Uterus (tissue), 3 donors: ENCODE measurements at regions not wholly inside any gene's neighbourhood (a gene's known extent, or its start where the extent isn't known, plus 50 kb on each side); places are given as distances from the start of the nearest gene placed in this dataset.

Source experiments
- DNase-seq, 2 donors: peaks; one replicate each; pipeline ENCODE4 v3.0.0-alpha.2; 2019 to 2020
- H3K27ac ChIP-seq, 2 donors: fragments of 200-600 bp; sonication (generic); 1 replicate in 1 of 2; 2 replicates in 1 of 2; pipeline ENCODE4 v1.5.1; 2016 to 2018
- H3K27me3 ChIP-seq, 2 donors: fragments of 200-600 bp; sonication (generic); one replicate each; pipeline ENCODE4 v1.5.1; 2018 to 2019; ENCODE audit warnings: control low read depth in 1 of 2
- H3K36me3 ChIP-seq, 2 donors: fragments of 200-600 bp; sonication (generic); one replicate each; pipeline ENCODE4 v1.5.1; 2019; ENCODE audit warnings: control low read depth in 1 of 2
- H3K4me1 ChIP-seq, 2 donors: fragments of 200-600 bp; sonication (generic); one replicate each; pipeline ENCODE4 v1.5.1; 2018 to 2019; ENCODE audit warnings: control low read depth in 1 of 2
- H3K4me3 ChIP-seq, 2 donors: fragments of 200-600 bp; sonication (generic); 1 replicate in 1 of 2; 2 replicates in 1 of 2; pipeline ENCODE4 v1.5.1; 2018 to 2019; ENCODE audit warnings: mild to moderate bottlenecking in 1 of 2
- H3K9me3 ChIP-seq, 2 donors: fragments of 200-600 bp; sonication (generic); one replicate each; pipeline ENCODE4 v1.5.1; 2019; ENCODE audit warnings: control low read depth in 1 of 2
- CTCF ChIP-seq, 4 experiments: fragments of 200-600 bp in 2 of 4; fragments of 450-650 bp in 2 of 4; sonication (generic) in 2 of 4; IDR thresholded peaks; one replicate each; pipeline ENCODE4 v1.5.1; 2016 to 2019; ENCODE audit warnings: antibody characterized with exemption in 4 of 4, mild to moderate bottlenecking in 2 of 4, moderate library complexity in 1 of 4
- POLR2A ChIP-seq, 2 donors: fragments of 450-650 bp; IDR thresholded peaks; one replicate each; pipeline ENCODE4 v1.6.1; 2016; ENCODE audit warnings: antibody characterized with exemption in 2 of 2, mild to moderate bottlenecking in 1 of 2, moderate library complexity in 1 of 2
- intact Hi-C: fragments of 100-400 bp; cut with DNase I; formaldehyde crosslinking; loops from one replicate; pipeline ENCODE4 v1.15.1; 2023; ENCODE audit warnings: low total_unique reads
- donor health status: DM: yes; HTN: yes; CAD: no.

- Histone ChIP-seq H3K27ac (no peak overlapping the region), H3K9me3 (no peaks in the 10 kb centered on the region), H3K36me3 (no peaks in the 10 kb centered on the region), H3K4me1 (no peaks in the 10 kb centered on the region), H3K27me3 (no peaks in the 10 kb centered on the region), H3K4me3 (no peak overlapping the region)
- DNase-seq, result no peak
- intact Hi-C loops, result no loop called here
- TF ChIP-seq CTCF (IDR thresholded peaks at IDR 0.05), result no peak
- TF ChIP-seq POLR2A (IDR thresholded peaks at IDR 0.05), result no peak
These were observed 78.3 kb upstream of the SLC16A7 start for GRCh38 chr12:59517522-59517921.

- no peaks in the 10 kb centered on the region for H3K9me3 ChIP-seq
- H3K27me3 ChIP-seq, result no peaks in the 10 kb centered on the region
- H3K4me1 ChIP-seq, result no peaks in the 10 kb centered on the region
- no peak overlapping the region for H3K4me3 ChIP-seq
- intact Hi-C loops, result no loop called here
- TF ChIP-seq POLR2A (IDR thresholded peaks at IDR 0.05), result no peak
- no peak for TF ChIP-seq CTCF (IDR thresholded peaks at IDR 0.05)
- no peak overlapping the region for H3K27ac ChIP-seq
- H3K36me3 ChIP-seq, result no peaks in the 10 kb centered on the region
- DNase-seq, result no peak
These were observed 94.9 kb upstream of the SLC16A7 start for GRCh38 chr12:59500915-59501314.

GRCh38 chr12:59500335-59500734 lies 95.5 kb upstream of the SLC16A7 start:
- TF ChIP-seq POLR2A (IDR thresholded peaks at IDR 0.05), result no peak
- TF ChIP-seq CTCF (IDR thresholded peaks at IDR 0.05), result no peak
- Histone ChIP-seq H3K36me3 (no peaks in the 10 kb centered on the region), H3K4me1 (no peaks in the 10 kb centered on the region), H3K27ac (no peak overlapping the region), H3K27me3 (no peaks in the 10 kb centered on the region), H3K9me3 (no peaks in the 10 kb centered on the region), H3K4me3 (no peak overlapping the region)
- intact Hi-C loops, result no loop called here
- DNase-seq, result no peak

GRCh38 chr12:59499774-59500173 lies 96.1 kb upstream of the SLC16A7 start:
- Histone ChIP-seq H3K27ac (no peak overlapping the region), H3K27me3 (no peaks in the 10 kb centered on the region), H3K9me3 (no peaks in the 10 kb centered on the region), H3K4me3 (no peak overlapping the region), H3K4me1 (no peaks in the 10 kb centered on the region), H3K36me3 (no peaks in the 10 kb centered on the region)
- intact Hi-C loops, result no loop called here
- TF ChIP-seq POLR2A (IDR thresholded peaks at IDR 0.05) (no peak), CTCF (IDR thresholded peaks at IDR 0.05) (no peak)
- no peak for DNase-seq

GRCh38 chr12:59494617-59495016 lies 101.2 kb upstream of the SLC16A7 start:
- TF ChIP-seq CTCF (IDR thresholded peaks at IDR 0.05) (no peak), POLR2A (IDR thresholded peaks at IDR 0.05) (no peak)
- Histone ChIP-seq H3K27me3 (no peaks in the 10 kb centered on the region), H3K4me3 (no peak overlapping the region), H3K9me3 (no peaks in the 10 kb centered on the region), H3K4me1 (no peaks in the 10 kb centered on the region), H3K27ac (no peak overlapping the region), H3K36me3 (no peaks in the 10 kb centered on the region)
- DNase-seq, result no peak
- intact Hi-C loops, result no loop called here
